SK-N-SH (cell line): ENCODE measurements at regions not wholly inside any gene's neighbourhood (a gene's known extent, or its start where the extent isn't known, plus 50 kb on each side); places are given as distances from the start of the nearest gene placed in this dataset.

Source experiments
- CTCF ChIA-PET: fragments of 300-600, 350-600 bp; formaldehyde crosslinking; extraction: SDS; loops from one replicate; lab custom pipeline; 2021; lab: Yijun Ruan, JAX
- POLR2A ChIA-PET: fragments of 350-600 bp; sonication (Branson Sonifier 250); formaldehyde crosslinking; extraction: SDS; loops from one replicate; lab custom pipeline; 2020; ENCODE audit warnings: antibody characterized with exemption, inconsistent platforms; lab: Yijun Ruan, JAX
- DNase-seq: peaks from one replicate; pipeline ENCODE4 v3.0.0; 2012
- H2AFZ ChIP-seq: fragments of 200-600 bp; sonication (generic); 2 replicates; pipeline ENCODE4 v1.8.1; 2016; ENCODE audit warnings: antibody characterized with exemption, mild to moderate bottlenecking, low read depth
- H3F3A ChIP-seq: fragments of 200-600 bp; sonication (generic); replicated peaks from 2 replicates; pipeline ENCODE3; 2016; ENCODE audit warnings: antibody characterized with exemption, mild to moderate bottlenecking; ENCODE audit not compliant: insufficient read depth
- H3K27ac ChIP-seq, 2 experiments: fragments of 200-500 bp in 1 of 2; fragments of 200-600 bp in 1 of 2; sonication (Bioruptor generic) in 1 of 2; sonication (generic), shearing (Covaris generic) in 1 of 2; 2 replicates each; pipeline versions ENCODE4 v1.5.1 to v1.6.1; 2014 to 2016; ENCODE audit warnings: low read depth in 2 of 2, inconsistent platforms in 1 of 2, low read length in 1 of 2, mild to moderate bottlenecking in 1 of 2, mixed read lengths in 1 of 2
- H3K27me3 ChIP-seq: fragments of 200-600 bp; sonication (generic), shearing (Covaris generic); 2 replicates; pipeline ENCODE4 v1.6.1; 2016; ENCODE audit warnings: mixed run types; ENCODE audit not compliant: insufficient read depth
- H3K36me3 ChIP-seq, 2 experiments: fragments of 200-500 bp in 1 of 2; fragments of 200-600 bp in 1 of 2; sonication (Bioruptor generic) in 1 of 2; sonication (generic) in 1 of 2; replicated peaks in 1 of 2; 2 replicates each; pipeline versions ENCODE3 to v1.5.1; 2014 to 2016; ENCODE audit warnings: low read length in 1 of 2, mild to moderate bottlenecking in 1 of 2; ENCODE audit not compliant: insufficient read depth in 2 of 2, control insufficient read depth in 1 of 2
- H3K4me1 ChIP-seq, 2 experiments: fragments of 200-500 bp in 1 of 2; fragments of 200-600 bp in 1 of 2; sonication (Bioruptor generic) in 1 of 2; sonication (generic), shearing (Covaris generic) in 1 of 2; 2 replicates each; pipeline versions ENCODE4 v1.5.1 to v1.6.1; 2014 to 2016; ENCODE audit warnings: low read depth in 1 of 2, low read length in 1 of 2, mixed run types in 1 of 2; ENCODE audit not compliant: insufficient read depth in 2 of 2, control insufficient read depth in 1 of 2
- H3K4me2 ChIP-seq: fragments of 200-600 bp; sonication (generic), shearing (Covaris generic); 2 replicates; pipeline ENCODE4 v1.6.1; 2017; ENCODE audit warnings: mixed run types
- H3K4me3 ChIP-seq, 2 experiments: fragments of 200-500 bp in 1 of 2; fragments of 200-600 bp in 1 of 2; sonication (Bioruptor generic) in 1 of 2; sonication (generic), shearing (Covaris generic) in 1 of 2; 2 replicates each; pipeline versions ENCODE4 v1.5.1 to v1.8.1; 2014 to 2016; ENCODE audit warnings: low read depth in 2 of 2, inconsistent platforms in 1 of 2, low read length in 1 of 2, mild to moderate bottlenecking in 1 of 2, mixed read lengths in 1 of 2, moderate library complexity in 1 of 2
- H3K79me2 ChIP-seq: fragments of 200-600 bp; sonication (generic); 2 replicates; pipeline ENCODE4 v1.8.1; 2017; ENCODE audit warnings: mild to moderate bottlenecking; ENCODE audit not compliant: insufficient read depth
- H3K9ac ChIP-seq: fragments of 200-600 bp; sonication (generic); 2 replicates; pipeline ENCODE4 v1.6.1; 2017; ENCODE audit warnings: mixed run types
- H3K9me2 ChIP-seq: fragments of 200-600 bp; sonication (generic); 2 replicates; pipeline ENCODE4 v1.6.1; 2017; ENCODE audit warnings: mixed run types
- H3K9me3 ChIP-seq: fragments of 200-600 bp; sonication (generic); 2 replicates; pipeline ENCODE4 v1.6.1; 2017; ENCODE audit warnings: mixed run types, mild to moderate bottlenecking, moderate library complexity
- H4K20me1 ChIP-seq: fragments of 200-600 bp; sonication (generic); 2 replicates; pipeline ENCODE4 v1.6.1; 2017; ENCODE audit warnings: mild to moderate bottlenecking, mixed run types; ENCODE audit not compliant: insufficient read depth
- EP300 ChIP-seq, 2 experiments: IDR thresholded peaks; 2 replicates each; pipeline versions ENCODE4 v1.4.0 to v1.6.1; 2012; ENCODE audit warnings: borderline replicate concordance in 1 of 2, low read depth in 1 of 2, low read length in 1 of 2
- EZH2phosphoT487 ChIP-seq: fragments of 200-600 bp; sonication (generic); IDR thresholded peaks from 2 replicates; pipeline ENCODE4 v1.6.1; 2017; ENCODE audit warnings: low read depth, mixed run types, mild to moderate bottlenecking, antibody characterized with exemption, moderate library complexity, borderline replicate concordance
- FOSL2 ChIP-seq: IDR thresholded peaks from 2 replicates; pipeline ENCODE4 v1.4.0; 2012; ENCODE audit warnings: low read depth, mild to moderate bottlenecking, moderate library complexity, borderline replicate concordance
- FOXM1 ChIP-seq: IDR thresholded peaks from 2 replicates; pipeline ENCODE4 v1.4.0; 2012; ENCODE audit warnings: low read depth, mild to moderate bottlenecking
- IRF3 ChIP-seq: fragments of 150-350 bp; IDR thresholded peaks from 2 replicates; pipeline ENCODE4 v1.6.1; 2016; ENCODE audit warnings: mild to moderate bottlenecking, low read depth, low read length
- MEF2A ChIP-seq: IDR thresholded peaks from 2 replicates; pipeline ENCODE4 v1.4.0; 2012; ENCODE audit warnings: low read depth, borderline replicate concordance
- MXI1 ChIP-seq: IDR thresholded peaks from 2 replicates; pipeline ENCODE4 v1.6.1; 2012; ENCODE audit warnings: mild to moderate bottlenecking, low read depth, low read length, improper control_type of control experiment
- POLR2AphosphoS5 ChIP-seq: IDR thresholded peaks from 2 replicates; pipeline ENCODE4 v1.6.1; 2012; ENCODE audit warnings: low read depth, low read length
- RCOR1 ChIP-seq: fragments of 150-350 bp; IDR thresholded peaks from 2 replicates; pipeline ENCODE4 v1.6.1; 2017; ENCODE audit warnings: antibody characterized with exemption, low read length
- REST ChIP-seq: IDR thresholded peaks from 2 replicates; pipeline ENCODE4 v1.6.1; 2012; ENCODE audit warnings: mild to moderate bottlenecking, low read depth, low read length, moderate library complexity
- RFX5 ChIP-seq: IDR thresholded peaks from 2 replicates; pipeline ENCODE4 v1.6.1; 2012; ENCODE audit warnings: mild to moderate bottlenecking, improper control_type of control experiment, low read length
- RXRA ChIP-seq: IDR thresholded peaks from 2 replicates; pipeline ENCODE4 v1.4.0; 2012; ENCODE audit warnings: low read depth, mild to moderate bottlenecking, borderline replicate concordance
- SIN3A ChIP-seq: IDR thresholded peaks from 2 replicates; pipeline ENCODE4 v1.6.1; 2012; ENCODE audit warnings: low read depth, mild to moderate bottlenecking, low read length, moderate library complexity, borderline replicate concordance
- SMC3 ChIP-seq: IDR thresholded peaks from 2 replicates; pipeline ENCODE4 v1.6.1; 2012; ENCODE audit warnings: low read depth, low read length, improper control_type of control experiment
- TAF1 ChIP-seq: IDR thresholded peaks from 2 replicates; pipeline ENCODE4 v1.6.1; 2012; ENCODE audit warnings: low read depth, mild to moderate bottlenecking, low read length, moderate library complexity, borderline replicate concordance
- USF1 ChIP-seq: IDR thresholded peaks from 2 replicates; pipeline ENCODE4 v1.4.0; 2012; ENCODE audit warnings: low read depth, borderline replicate concordance
- YY1 ChIP-seq: IDR thresholded peaks from 2 replicates; pipeline ENCODE4 v1.4.0; 2012; ENCODE audit warnings: low read depth, mild to moderate bottlenecking
- WGBS: methylation state at CpG from one replicate; pipeline ENCODE4 v1.1.6; 2017; ENCODE audit warnings: low lambda C conversion rate; 5-methylcytosine and 5-hydroxymethylcytosine counted together
- TF ChIP-seq, protein P1 (sequence below): fragments of 150-350 bp; IDR thresholded peaks from 2 replicates; pipeline ENCODE4 v1.6.1; 2017; ENCODE audit warnings: antibody characterized with exemption, low read length, low read depth, borderline replicate concordance
- TF ChIP-seq, protein P2 (sequence below): fragments of 200-600 bp; sonication (generic); IDR thresholded peaks from 2 replicates; pipeline ENCODE4 v1.6.1; 2017; ENCODE audit warnings: antibody characterized with exemption, mild to moderate bottlenecking, moderate library complexity

DNA sequence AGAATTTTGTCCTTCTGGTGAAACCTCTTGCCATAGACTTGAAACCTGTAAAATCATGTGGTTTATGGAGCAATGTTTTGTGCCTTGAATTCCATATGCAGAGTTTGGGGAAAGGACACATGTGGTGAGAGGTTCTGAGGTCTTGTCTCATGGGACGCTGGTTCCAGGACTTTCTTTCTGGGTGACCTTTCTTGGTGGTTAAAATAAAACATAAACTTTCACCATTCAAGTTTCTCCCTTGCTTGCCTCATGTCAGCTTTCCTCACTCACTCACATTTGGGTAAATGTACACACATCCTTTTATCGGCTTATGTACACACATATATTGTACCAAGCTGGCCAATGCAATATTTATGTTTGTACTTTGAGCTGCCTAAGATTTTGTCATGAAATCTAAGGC, 144.9 kb upstream of the CELF2 start:
- no peak overlapping the region for H3K27ac ChIP-seq
- POLR2A ChIA-PET = no interaction called here
- WGBS = 35% methylated on average over 2 of the region's 2 CpGs
- H3K9me2 ChIP-seq = no peaks in the 10 kb centered on the region
- CTCF ChIA-PET = interaction anchor here (1.3 kb wide), 1 partner anchor 21 kb away, joined by 3 read pairs; no protein-coding TSS in a partner anchor
- no peaks in the 10 kb centered on the region for H3K27me3 ChIP-seq
- H3K79me2 ChIP-seq = no peaks in the 10 kb centered on the region
- H3K36me3 ChIP-seq = no peaks in the 10 kb centered on the region
- no peak for DNase-seq
- no peak overlapping the region for H2AFZ ChIP-seq
- no peak overlapping the region for H3K4me2 ChIP-seq
- H3K9me3 ChIP-seq = no peaks in the 10 kb centered on the region
- no peaks in the 10 kb centered on the region for H3F3A ChIP-seq
- H4K20me1 ChIP-seq = no peaks in the 10 kb centered on the region
- H3K4me3 ChIP-seq = no peak overlapping the region
- TF ChIP-seq POLR2AphosphoS5 = no peak
- no peak for TF ChIP-seq REST
- TF ChIP-seq YY1 = no peak
- TF ChIP-seq MEF2A = no peak
- no peak for TF ChIP-seq SIN3A
- TF ChIP-seq EZH2phosphoT487 = no peak
- no peak for TF ChIP-seq RCOR1
- TF ChIP-seq MXI1 = no peak
- TF ChIP-seq SMC3 = no peak
- no peak for TF ChIP-seq TAF1
- TF ChIP-seq IRF3 = no peak
- TF ChIP-seq FOSL2 = no peak
- no peak for TF ChIP-seq USF1
- TF ChIP-seq, protein P1, sequence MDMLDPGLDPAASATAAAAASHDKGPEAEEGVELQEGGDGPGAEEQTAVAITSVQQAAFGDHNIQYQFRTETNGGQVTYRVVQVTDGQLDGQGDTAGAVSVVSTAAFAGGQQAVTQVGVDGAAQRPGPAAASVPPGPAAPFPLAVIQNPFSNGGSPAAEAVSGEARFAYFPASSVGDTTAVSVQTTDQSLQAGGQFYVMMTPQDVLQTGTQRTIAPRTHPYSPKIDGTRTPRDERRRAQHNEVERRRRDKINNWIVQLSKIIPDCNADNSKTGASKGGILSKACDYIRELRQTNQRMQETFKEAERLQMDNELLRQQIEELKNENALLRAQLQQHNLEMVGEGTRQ = no peak
- TF ChIP-seq RXRA = no peak
- TF ChIP-seq, protein P2, sequence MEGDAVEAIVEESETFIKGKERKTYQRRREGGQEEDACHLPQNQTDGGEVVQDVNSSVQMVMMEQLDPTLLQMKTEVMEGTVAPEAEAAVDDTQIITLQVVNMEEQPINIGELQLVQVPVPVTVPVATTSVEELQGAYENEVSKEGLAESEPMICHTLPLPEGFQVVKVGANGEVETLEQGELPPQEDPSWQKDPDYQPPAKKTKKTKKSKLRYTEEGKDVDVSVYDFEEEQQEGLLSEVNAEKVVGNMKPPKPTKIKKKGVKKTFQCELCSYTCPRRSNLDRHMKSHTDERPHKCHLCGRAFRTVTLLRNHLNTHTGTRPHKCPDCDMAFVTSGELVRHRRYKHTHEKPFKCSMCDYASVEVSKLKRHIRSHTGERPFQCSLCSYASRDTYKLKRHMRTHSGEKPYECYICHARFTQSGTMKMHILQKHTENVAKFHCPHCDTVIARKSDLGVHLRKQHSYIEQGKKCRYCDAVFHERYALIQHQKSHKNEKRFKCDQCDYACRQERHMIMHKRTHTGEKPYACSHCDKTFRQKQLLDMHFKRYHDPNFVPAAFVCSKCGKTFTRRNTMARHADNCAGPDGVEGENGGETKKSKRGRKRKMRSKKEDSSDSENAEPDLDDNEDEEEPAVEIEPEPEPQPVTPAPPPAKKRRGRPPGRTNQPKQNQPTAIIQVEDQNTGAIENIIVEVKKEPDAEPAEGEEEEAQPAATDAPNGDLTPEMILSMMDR = no peak
- TF ChIP-seq RFX5 = no peak
- no peak for TF ChIP-seq EP300 (IDR thresholded peaks at IDR 0.05; ENCODE audit: borderline replicate concordance in 1 of 2, low read depth in 1 of 2, low read length in 1 of 2)
- TF ChIP-seq FOXM1 = no peak
- TF ChIP-seq, all 33 proteins: peak for 0
- H3K9ac ChIP-seq = no peak overlapping the region
- H3K4me1 ChIP-seq = no peaks in the 10 kb centered on the region
